Esophagus muscularis mucosa (tissue), 4 donors: ENCODE measurements at regions not wholly inside any gene's neighbourhood (a gene's known extent, or its start where the extent isn't known, plus 50 kb on each side); places are given as distances from the start of the nearest gene placed in this dataset.
A peak's percentile ranks its signal among the peaks of the same experiment; 100 is the strongest.

Experiments
- DNase-seq: peaks from one replicate; pipeline ENCODE4 v3.0.0-alpha.2; 2017; ENCODE audit errors: extremely low spot score
- H3K27ac ChIP-seq, 4 donors: fragments of 200-600 bp; sonication (generic); replicated peaks in 1 of 4; 1 replicate in 3 of 4; 2 replicates in 1 of 4; pipeline ENCODE4 v1.5.1; 2016 to 2019; ENCODE audit warnings: mild to moderate bottlenecking in 1 of 4
- H3K27me3 ChIP-seq, 4 donors: fragments of 200-600 bp; sonication (generic); one replicate each; pipeline versions ENCODE4 v1.5.1 to v1.6.0; 2016 to 2019
- H3K36me3 ChIP-seq, 4 donors: fragments of 200-600 bp; sonication (generic); one replicate each; pipeline ENCODE4 v1.5.1; 2016 to 2019
- H3K4me1 ChIP-seq, 4 donors: fragments of 200-600 bp; sonication (generic); one replicate each; pipeline ENCODE4 v1.5.1; 2016 to 2019
- H3K4me3 ChIP-seq, 4 donors: fragments of 200-600 bp; sonication (generic); 1 replicate in 2 of 4; 2 replicates in 2 of 4; pipeline ENCODE4 v1.5.1; 2016 to 2019; ENCODE audit warnings: mild to moderate bottlenecking in 4 of 4, moderate library complexity in 1 of 4
- H3K9me3 ChIP-seq, 4 donors: fragments of 200-600 bp; sonication (generic); 1 replicate in 3 of 4; 2 replicates in 1 of 4; pipeline ENCODE4 v1.5.1; 2016 to 2019
- CTCF ChIP-seq, 3 experiments: fragments of 200-600 bp in 2 of 3; fragments of 450-650 bp in 1 of 3; sonication (generic) in 2 of 3; IDR thresholded peaks; one replicate each; pipeline ENCODE4 v1.5.1; 2017 to 2019; ENCODE audit warnings: antibody characterized with exemption in 3 of 3, mild to moderate bottlenecking in 2 of 3, moderate library complexity in 1 of 3
- EP300 ChIP-seq: sonication (generic); formaldehyde crosslinking; IDR thresholded peaks from one replicate; pipeline ENCODE4 v1.6.1; 2017; ENCODE audit warnings: antibody characterized with exemption
- POLR2A ChIP-seq: fragments of 450-650 bp; IDR thresholded peaks from one replicate; pipeline ENCODE4 v1.6.1; 2017; ENCODE audit warnings: antibody characterized with exemption, moderate library complexity, mild to moderate bottlenecking, low read depth
- POLR2AphosphoS5 ChIP-seq, 2 donors: sonication (generic); formaldehyde crosslinking; IDR thresholded peaks; one replicate each; pipeline ENCODE4 v1.6.1; 2017; ENCODE audit warnings: antibody characterized with exemption in 2 of 2
- WGBS: methylation state at CpG from one replicate; pipeline ENCODE4 v1.1.5; 2018; 5-methylcytosine and 5-hydroxymethylcytosine counted together
- intact Hi-C: fragments of 100-400 bp; cut with DNase I; formaldehyde crosslinking; loops from one replicate; pipeline ENCODE4 v1.15.1; 2023

GRCh38 chr1:221373795-221374194 is 368.1 kb downstream of the DUSP10 start:
- H3K36me3 ChIP-seq: no peaks in the 10 kb centered on the region
- TF ChIP-seq EP300 (no peak), POLR2AphosphoS5 (IDR thresholded peaks at IDR 0.05) (no peak), POLR2A (no peak), CTCF (IDR thresholded peaks at IDR 0.05) (no peak)
- WGBS: 93% methylated on average over 1 of the region's 1 CpG
- no peak overlapping the region for H3K27ac ChIP-seq
- no peak overlapping the region for H3K4me3 ChIP-seq
- intact Hi-C loops: no loop called here
- H3K27me3 ChIP-seq: no peaks in the 10 kb centered on the region
- no peaks in the 10 kb centered on the region for H3K4me1 ChIP-seq
- H3K9me3 ChIP-seq: no peaks in the 10 kb centered on the region
- DNase-seq: no peak

GRCh38 chr1:221376286-221376685 is 365.6 kb downstream of the DUSP10 start:
- H3K36me3 ChIP-seq: no peaks in the 10 kb centered on the region
- H3K9me3 ChIP-seq: no peaks in the 10 kb centered on the region
- TF ChIP-seq EP300: no peak
- no peak for TF ChIP-seq POLR2A
- TF ChIP-seq CTCF (IDR thresholded peaks at IDR 0.05): no peak
- TF ChIP-seq POLR2AphosphoS5 (IDR thresholded peaks at IDR 0.05): no peak
- intact Hi-C loops: no loop called here
- no peak overlapping the region for H3K4me3 ChIP-seq
- H3K27ac ChIP-seq: no peak overlapping the region
- DNase-seq: no peak
- no peaks in the 10 kb centered on the region for H3K4me1 ChIP-seq
- WGBS: 86% methylated on average over 5 of the region's 5 CpGs
- no peaks in the 10 kb centered on the region for H3K27me3 ChIP-seq

GRCh38 chr1:221381910-221382623 is 359.8 kb downstream of the DUSP10 start:
- H3K27ac ChIP-seq: peak overlapping the region in 1 of 4 donors; percentile 20
- WGBS: 68% methylated on average over 3 of the region's 3 CpGs
- H3K9me3 ChIP-seq: no peaks in the 10 kb centered on the region
- H3K36me3 ChIP-seq: no peaks in the 10 kb centered on the region
- intact Hi-C loops: no loop called here
- DNase-seq: no peak
- no peak overlapping the region for H3K4me3 ChIP-seq
- no peaks in the 10 kb centered on the region for H3K27me3 ChIP-seq
- no peaks in the 10 kb centered on the region for H3K4me1 ChIP-seq
- TF ChIP-seq POLR2A (no peak), POLR2AphosphoS5 (IDR thresholded peaks at IDR 0.05) (no peak), CTCF (IDR thresholded peaks at IDR 0.05) (no peak), EP300 (no peak)

- TF ChIP-seq POLR2AphosphoS5 (IDR thresholded peaks at IDR 0.05) (peak in 1 of 2 donors; percentile 60), EP300 (no peak)
- peaks cover 0 to 26% (median 17%) of the 10 kb centered on the region in 4 donors for H3K4me1 ChIP-seq
- H3K9me3 ChIP-seq: peaks cover 0 to 6% (median 0%) of the 10 kb centered on the region in 4 donors
- H3K4me3 ChIP-seq: no peak overlapping the region
- H3K27me3 ChIP-seq: no peaks in the 10 kb centered on the region
- DNase-seq: no peak
- no peaks in the 10 kb centered on the region for H3K36me3 ChIP-seq
- H3K27ac ChIP-seq: peak overlapping the region in 2 of 4 donors; percentile 48 to 58
- WGBS: 69% methylated on average over 1 of the region's 1 CpG
- intact Hi-C loops: no loop called here
These were observed 349.4 kb downstream of the DUSP10 start for GRCh38 chr1:221392453-221392852.

GRCh38 chr1:221394011-221394544 is 347.8 kb downstream of the DUSP10 start:
- TF ChIP-seq POLR2A (no peak), POLR2AphosphoS5 (IDR thresholded peaks at IDR 0.05) (peak in 1 of 2 donors; percentile 22)
- H3K4me1 ChIP-seq: peaks cover 0 to 26% (median 17%) of the 10 kb centered on the region in 4 donors
- WGBS: 42% methylated on average over 6 of the region's 6 CpGs
- no peaks in the 10 kb centered on the region for H3K27me3 ChIP-seq
- no peak overlapping the region for H3K27ac ChIP-seq
- no peak overlapping the region for H3K4me3 ChIP-seq
- intact Hi-C loops: no loop called here
- peaks cover 0 to 6% (median 0%) of the 10 kb centered on the region in 4 donors for H3K9me3 ChIP-seq
- no peak for DNase-seq
- no peaks in the 10 kb centered on the region for H3K36me3 ChIP-seq
